GM23338 (cell line): ENCODE measurements at regions not wholly inside any gene's neighbourhood (a gene's known extent, or its start where the extent isn't known, plus 50 kb on each side); places are given as distances from the start of the nearest gene placed in this dataset.

Source experiments
- ATAC-seq: fragments of 200-7000 bp; cut with Tn5 transposase; 3 replicates; pipeline ENCODE4 v1.9.1; 2020
- DNase-seq: peaks from one replicate; pipeline ENCODE4 v3.0.0-alpha.2; 2015; ENCODE audit warnings: low spot score
- H2AFZ ChIP-seq: fragments of 200-600 bp; sonication (generic); 2 replicates; pipeline ENCODE4 v1.8.0; 2016; ENCODE audit warnings: antibody characterized with exemption, mild to moderate bottlenecking, moderate library complexity
- H3F3A ChIP-seq: fragments of 200-600 bp; sonication (generic); replicated peaks from 2 replicates; pipeline ENCODE4 v1.8.0; 2017; ENCODE audit warnings: antibody characterized with exemption, mixed run types, low read depth
- H3K27ac ChIP-seq: fragments of 200-600 bp; sonication (generic); 2 replicates; pipeline ENCODE4 v1.6.1; 2016; ENCODE audit warnings: low read depth
- H3K27me3 ChIP-seq: fragments of 200-600 bp; sonication (generic); 2 replicates; pipeline ENCODE4 v1.8.0; 2016; ENCODE audit warnings: mild to moderate bottlenecking, mixed run types, moderate library complexity; ENCODE audit not compliant: insufficient read depth
- H3K36me3 ChIP-seq: fragments of 200-600 bp; sonication (generic); 2 replicates; pipeline ENCODE4 v1.8.0; 2016; ENCODE audit warnings: mild to moderate bottlenecking; ENCODE audit not compliant: insufficient read depth
- H3K4me1 ChIP-seq: fragments of 200-600 bp; sonication (generic); 2 replicates; pipeline ENCODE4 v1.8.0; 2016; ENCODE audit warnings: mild to moderate bottlenecking, moderate library complexity; ENCODE audit not compliant: insufficient read depth
- H3K4me2 ChIP-seq: fragments of 200-600 bp; sonication (generic); 2 replicates; pipeline ENCODE4 v1.7.1; 2017; ENCODE audit warnings: mixed run types
- H3K4me3 ChIP-seq: fragments of 200-600 bp; sonication (generic); 2 replicates; pipeline ENCODE4 v1.6.1; 2016; ENCODE audit warnings: mixed run types
- H3K79me2 ChIP-seq: fragments of 200-600 bp; sonication (generic); replicated peaks from 2 replicates; pipeline ENCODE4 v1.8.0; 2017; ENCODE audit warnings: mild to moderate bottlenecking; ENCODE audit not compliant: insufficient read depth
- H3K9me2 ChIP-seq: fragments of 200-600 bp; sonication (generic); 2 replicates; pipeline ENCODE4 v1.8.0; 2017; ENCODE audit not compliant: insufficient read depth
- H4K20me1 ChIP-seq: fragments of 200-600 bp; sonication (generic); replicated peaks from 2 replicates; pipeline ENCODE4 v1.8.0; 2017; ENCODE audit warnings: mild to moderate bottlenecking; ENCODE audit not compliant: insufficient read depth
- H3K27ac Mint-ChIP-seq: 2 replicates; pipeline ENCODE4 v1.8.0; 2020; ENCODE audit warnings: inconsistent platforms, mild to moderate bottlenecking, moderate library complexity, mixed read lengths
- H3K27me3 Mint-ChIP-seq: 3 replicates; pipeline ENCODE4 v1.8.0; 2022; ENCODE audit warnings: low read depth, mild to moderate bottlenecking, moderate library complexity, mixed read lengths, inconsistent platforms; ENCODE audit not compliant: insufficient read depth, poor library complexity
- H3K36me3 Mint-ChIP-seq: 3 replicates; pipeline ENCODE4 v1.8.0; 2021; ENCODE audit warnings: low read depth, mild to moderate bottlenecking, inconsistent platforms, moderate library complexity, mixed read lengths
- H3K4me1 Mint-ChIP-seq: 3 replicates; pipeline ENCODE4 v1.8.0; 2020; ENCODE audit warnings: mild to moderate bottlenecking, inconsistent platforms, mixed read lengths
- H3K4me3 Mint-ChIP-seq: 3 replicates; pipeline ENCODE4 v1.8.0; 2021; ENCODE audit warnings: moderate library complexity, mild to moderate bottlenecking, inconsistent platforms, mixed read lengths
- H3K9me3 Mint-ChIP-seq: 3 replicates; pipeline ENCODE4 v1.8.0; 2020; ENCODE audit warnings: moderate library complexity, mild to moderate bottlenecking, inconsistent platforms, mixed read lengths
- CREB1 ChIP-seq: fragments of 250-450 bp; sonication (Bioruptor Pico); IDR thresholded peaks from 2 replicates; pipeline ENCODE4 v1.5.0; 2020; ENCODE audit warnings: low read depth, mild to moderate bottlenecking, moderate library complexity
- ETS1 ChIP-seq: IDR thresholded peaks from 2 replicates; pipeline ENCODE4 v1.6.1; 2016; ENCODE audit warnings: antibody characterized with exemption
- EZH2 ChIP-seq: fragments of 200-600 bp; sonication (generic); IDR thresholded peaks from one replicate; pipeline ENCODE4 v1.8.0; 2017; ENCODE audit warnings: antibody characterized with exemption, mild to moderate bottlenecking, low read depth; ENCODE audit not compliant: unreplicated experiment
- EZH2phosphoT487 ChIP-seq: fragments of 200-600 bp; sonication (generic); IDR thresholded peaks from one replicate; pipeline ENCODE4 v1.8.1; 2018; ENCODE audit warnings: antibody characterized with exemption; ENCODE audit not compliant: unreplicated experiment
- POLR2AphosphoS5 ChIP-seq: IDR thresholded peaks from 2 replicates; pipeline ENCODE4 v1.6.1; 2016; ENCODE audit warnings: antibody characterized with exemption, low read depth
- STAT1 ChIP-seq: IDR thresholded peaks from one replicate; pipeline ENCODE4 v1.6.1; 2016; ENCODE audit warnings: antibody characterized with exemption; ENCODE audit not compliant: unreplicated experiment
- ZNF114 ChIP-seq: fragments of 250-450 bp; sonication (Bioruptor Pico); IDR thresholded peaks from 2 replicates; pipeline ENCODE4 v1.5.0; 2020; ENCODE audit warnings: mild to moderate bottlenecking, moderate library complexity
- ZNF331 ChIP-seq: fragments of 250-450 bp; sonication (Bioruptor Pico); IDR thresholded peaks from 2 replicates; pipeline ENCODE4 v1.5.0; 2020; ENCODE audit warnings: low read depth, mild to moderate bottlenecking, moderate library complexity
- ZNF462 ChIP-seq: fragments of 250-450 bp; sonication (Bioruptor Pico); IDR thresholded peaks from 2 replicates; pipeline ENCODE4 v1.5.0; 2020; ENCODE audit warnings: mild to moderate bottlenecking, moderate library complexity
- TF ChIP-seq, protein P1 (sequence below), 2 experiments: fragments of 200-600 bp in 1 of 2; sonication (generic) in 1 of 2; conservative IDR thresholded peaks; 2 replicates each; pipeline versions ENCODE4 v1.5.1 to v1.6.1; 2016 to 2017; ENCODE audit warnings: antibody characterized with exemption in 2 of 2, low read depth in 2 of 2, mild to moderate bottlenecking in 2 of 2, moderate library complexity in 1 of 2
- TF ChIP-seq, protein P2 (sequence below): IDR thresholded peaks from one replicate; pipeline ENCODE4 v1.6.1; 2018; ENCODE audit warnings: antibody characterized with exemption; ENCODE audit not compliant: unreplicated experiment

GRCh38 chr11:16591157-16591556, 147.3 kb upstream of the C11orf58 start (continued):
- TF ChIP-seq ZNF462 (no peak), STAT1 (no peak)

GRCh38 chr11:16587670-16588069, 150.8 kb upstream of the C11orf58 start:
- Histone ChIP-seq H4K20me1 (no peaks in the 10 kb centered on the region), H3K9me2 (no peaks in the 10 kb centered on the region), H3K36me3 (no peaks in the 10 kb centered on the region), H3K79me2 (no peaks in the 10 kb centered on the region), H3K4me1 (no peaks in the 10 kb centered on the region), H3F3A (no peaks in the 10 kb centered on the region), H3K4me3 (no peak overlapping the region), H2AFZ (no peak overlapping the region), H3K27ac (no peak overlapping the region), H3K4me2 (no peak overlapping the region), H3K27me3 (no peaks in the 10 kb centered on the region; the same call in 1 of the 2 replicates)
- no peak for DNase-seq
- Mint-ChIP-seq H3K9me3 (no peaks in the 10 kb centered on the region), H3K4me3 (no peak overlapping the region), H3K27ac (no peak overlapping the region), H3K4me1 (no peaks in the 10 kb centered on the region), H3K27me3 (no peaks in the 10 kb centered on the region), H3K36me3 (no peaks in the 10 kb centered on the region)
- TF ChIP-seq CREB1 (CRISPR knock-in tag): no peak
- TF ChIP-seq, protein P1, sequence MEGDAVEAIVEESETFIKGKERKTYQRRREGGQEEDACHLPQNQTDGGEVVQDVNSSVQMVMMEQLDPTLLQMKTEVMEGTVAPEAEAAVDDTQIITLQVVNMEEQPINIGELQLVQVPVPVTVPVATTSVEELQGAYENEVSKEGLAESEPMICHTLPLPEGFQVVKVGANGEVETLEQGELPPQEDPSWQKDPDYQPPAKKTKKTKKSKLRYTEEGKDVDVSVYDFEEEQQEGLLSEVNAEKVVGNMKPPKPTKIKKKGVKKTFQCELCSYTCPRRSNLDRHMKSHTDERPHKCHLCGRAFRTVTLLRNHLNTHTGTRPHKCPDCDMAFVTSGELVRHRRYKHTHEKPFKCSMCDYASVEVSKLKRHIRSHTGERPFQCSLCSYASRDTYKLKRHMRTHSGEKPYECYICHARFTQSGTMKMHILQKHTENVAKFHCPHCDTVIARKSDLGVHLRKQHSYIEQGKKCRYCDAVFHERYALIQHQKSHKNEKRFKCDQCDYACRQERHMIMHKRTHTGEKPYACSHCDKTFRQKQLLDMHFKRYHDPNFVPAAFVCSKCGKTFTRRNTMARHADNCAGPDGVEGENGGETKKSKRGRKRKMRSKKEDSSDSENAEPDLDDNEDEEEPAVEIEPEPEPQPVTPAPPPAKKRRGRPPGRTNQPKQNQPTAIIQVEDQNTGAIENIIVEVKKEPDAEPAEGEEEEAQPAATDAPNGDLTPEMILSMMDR (conservative IDR thresholded peaks at IDR 0.05; ENCODE audit: low read depth in 2 of 2): no peak
- TF ChIP-seq STAT1: no peak
- TF ChIP-seq POLR2AphosphoS5: no peak
- TF ChIP-seq ZNF114 (CRISPR knock-in tag): no peak
- TF ChIP-seq, protein P2, sequence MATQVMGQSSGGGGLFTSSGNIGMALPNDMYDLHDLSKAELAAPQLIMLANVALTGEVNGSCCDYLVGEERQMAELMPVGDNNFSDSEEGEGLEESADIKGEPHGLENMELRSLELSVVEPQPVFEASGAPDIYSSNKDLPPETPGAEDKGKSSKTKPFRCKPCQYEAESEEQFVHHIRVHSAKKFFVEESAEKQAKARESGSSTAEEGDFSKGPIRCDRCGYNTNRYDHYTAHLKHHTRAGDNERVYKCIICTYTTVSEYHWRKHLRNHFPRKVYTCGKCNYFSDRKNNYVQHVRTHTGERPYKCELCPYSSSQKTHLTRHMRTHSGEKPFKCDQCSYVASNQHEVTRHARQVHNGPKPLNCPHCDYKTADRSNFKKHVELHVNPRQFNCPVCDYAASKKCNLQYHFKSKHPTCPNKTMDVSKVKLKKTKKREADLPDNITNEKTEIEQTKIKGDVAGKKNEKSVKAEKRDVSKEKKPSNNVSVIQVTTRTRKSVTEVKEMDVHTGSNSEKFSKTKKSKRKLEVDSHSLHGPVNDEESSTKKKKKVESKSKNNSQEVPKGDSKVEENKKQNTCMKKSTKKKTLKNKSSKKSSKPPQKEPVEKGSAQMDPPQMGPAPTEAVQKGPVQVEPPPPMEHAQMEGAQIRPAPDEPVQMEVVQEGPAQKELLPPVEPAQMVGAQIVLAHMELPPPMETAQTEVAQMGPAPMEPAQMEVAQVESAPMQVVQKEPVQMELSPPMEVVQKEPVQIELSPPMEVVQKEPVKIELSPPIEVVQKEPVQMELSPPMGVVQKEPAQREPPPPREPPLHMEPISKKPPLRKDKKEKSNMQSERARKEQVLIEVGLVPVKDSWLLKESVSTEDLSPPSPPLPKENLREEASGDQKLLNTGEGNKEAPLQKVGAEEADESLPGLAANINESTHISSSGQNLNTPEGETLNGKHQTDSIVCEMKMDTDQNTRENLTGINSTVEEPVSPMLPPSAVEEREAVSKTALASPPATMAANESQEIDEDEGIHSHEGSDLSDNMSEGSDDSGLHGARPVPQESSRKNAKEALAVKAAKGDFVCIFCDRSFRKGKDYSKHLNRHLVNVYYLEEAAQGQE: no peak
- no peak for TF ChIP-seq EZH2
- TF ChIP-seq ZNF331: no peak
- no peak for TF ChIP-seq EZH2phosphoT487
- TF ChIP-seq ETS1: no peak
- ATAC-seq: no peak
